Tibial nerve (tissue), 4 donors: ENCODE measurements at regions not wholly inside any gene's neighbourhood (a gene's known extent, or its start where the extent isn't known, plus 50 kb on each side); places are given as distances from the start of the nearest gene placed in this dataset.

ENCODE experiments used
- EP300 ChIP-seq, 2 donors: sonication (generic); formaldehyde crosslinking; IDR thresholded peaks; one replicate each; pipeline ENCODE4 v1.6.1; 2017; ENCODE audit warnings: antibody characterized with exemption in 2 of 2, mild to moderate bottlenecking in 1 of 2
- POLR2A ChIP-seq, 2 donors: fragments of 450-650 bp; IDR thresholded peaks; one replicate each; pipeline ENCODE4 v1.6.1; 2017; ENCODE audit warnings: antibody characterized with exemption in 2 of 2, mild to moderate bottlenecking in 2 of 2, moderate library complexity in 2 of 2
- TF ChIP-seq, protein P1 (sequence below), 5 experiments: fragments of 200-600 bp in 3 of 5; fragments of 450-650 bp in 2 of 5; sonication (generic) in 3 of 5; IDR thresholded peaks; one replicate each; pipeline ENCODE4 v1.5.1; 2016 to 2019; ENCODE audit warnings: antibody characterized with exemption in 5 of 5, mild to moderate bottlenecking in 3 of 5, moderate library complexity in 2 of 5

GRCh38 chr4:125041372-125041930 lies 273.3 kb upstream of the FAT4 start:
- TF ChIP-seq, protein P1, sequence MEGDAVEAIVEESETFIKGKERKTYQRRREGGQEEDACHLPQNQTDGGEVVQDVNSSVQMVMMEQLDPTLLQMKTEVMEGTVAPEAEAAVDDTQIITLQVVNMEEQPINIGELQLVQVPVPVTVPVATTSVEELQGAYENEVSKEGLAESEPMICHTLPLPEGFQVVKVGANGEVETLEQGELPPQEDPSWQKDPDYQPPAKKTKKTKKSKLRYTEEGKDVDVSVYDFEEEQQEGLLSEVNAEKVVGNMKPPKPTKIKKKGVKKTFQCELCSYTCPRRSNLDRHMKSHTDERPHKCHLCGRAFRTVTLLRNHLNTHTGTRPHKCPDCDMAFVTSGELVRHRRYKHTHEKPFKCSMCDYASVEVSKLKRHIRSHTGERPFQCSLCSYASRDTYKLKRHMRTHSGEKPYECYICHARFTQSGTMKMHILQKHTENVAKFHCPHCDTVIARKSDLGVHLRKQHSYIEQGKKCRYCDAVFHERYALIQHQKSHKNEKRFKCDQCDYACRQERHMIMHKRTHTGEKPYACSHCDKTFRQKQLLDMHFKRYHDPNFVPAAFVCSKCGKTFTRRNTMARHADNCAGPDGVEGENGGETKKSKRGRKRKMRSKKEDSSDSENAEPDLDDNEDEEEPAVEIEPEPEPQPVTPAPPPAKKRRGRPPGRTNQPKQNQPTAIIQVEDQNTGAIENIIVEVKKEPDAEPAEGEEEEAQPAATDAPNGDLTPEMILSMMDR (IDR thresholded peaks at IDR 0.05): no peak
- TF ChIP-seq POLR2A (IDR thresholded peaks at IDR 0.05) (no peak), EP300 (IDR thresholded peaks at IDR 0.05) (no peak)
